ENCODE measurements at regions not wholly inside any gene's neighbourhood (a gene's known extent, or its start where the extent isn't known, plus 50 kb on each side); places are given as distances from the start of the nearest gene placed in this dataset.
"Not testable (repeated sequence)": the region's sequence is repeated elsewhere in the genome, so short reads cannot be mapped to it uniquely, and the experiment has no call there.

- no peak for DNase-seq (ENCODE audit: low read depth, low spot score)
- CTCF ChIA-PET: no interaction called here
- TF ChIP-seq, protein P1, sequence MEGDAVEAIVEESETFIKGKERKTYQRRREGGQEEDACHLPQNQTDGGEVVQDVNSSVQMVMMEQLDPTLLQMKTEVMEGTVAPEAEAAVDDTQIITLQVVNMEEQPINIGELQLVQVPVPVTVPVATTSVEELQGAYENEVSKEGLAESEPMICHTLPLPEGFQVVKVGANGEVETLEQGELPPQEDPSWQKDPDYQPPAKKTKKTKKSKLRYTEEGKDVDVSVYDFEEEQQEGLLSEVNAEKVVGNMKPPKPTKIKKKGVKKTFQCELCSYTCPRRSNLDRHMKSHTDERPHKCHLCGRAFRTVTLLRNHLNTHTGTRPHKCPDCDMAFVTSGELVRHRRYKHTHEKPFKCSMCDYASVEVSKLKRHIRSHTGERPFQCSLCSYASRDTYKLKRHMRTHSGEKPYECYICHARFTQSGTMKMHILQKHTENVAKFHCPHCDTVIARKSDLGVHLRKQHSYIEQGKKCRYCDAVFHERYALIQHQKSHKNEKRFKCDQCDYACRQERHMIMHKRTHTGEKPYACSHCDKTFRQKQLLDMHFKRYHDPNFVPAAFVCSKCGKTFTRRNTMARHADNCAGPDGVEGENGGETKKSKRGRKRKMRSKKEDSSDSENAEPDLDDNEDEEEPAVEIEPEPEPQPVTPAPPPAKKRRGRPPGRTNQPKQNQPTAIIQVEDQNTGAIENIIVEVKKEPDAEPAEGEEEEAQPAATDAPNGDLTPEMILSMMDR (IDR thresholded peaks at IDR 0.05; ENCODE audit: low read depth, low read length): no peak
- no peak overlapping the region for H3K4me3 ChIP-seq (ENCODE audit: low read depth, low read length)
- POLR2A ChIA-PET: no interaction called here
- peaks cover 13% of the 10 kb centered on the region for H3K9me3 ChIP-seq (ENCODE audit: control insufficient read depth, insufficient read depth, low read length)
- H3K27ac ChIP-seq (ENCODE audit: low read depth, low read length): no peak overlapping the region
- H3K27me3 ChIP-seq (ENCODE audit: control insufficient read depth, insufficient read depth, low read length): no peaks in the 10 kb centered on the region
Measured at GRCh38 chr6:63049216-63049615, 162.1 kb upstream of the FKBP1C start.

DNA sequence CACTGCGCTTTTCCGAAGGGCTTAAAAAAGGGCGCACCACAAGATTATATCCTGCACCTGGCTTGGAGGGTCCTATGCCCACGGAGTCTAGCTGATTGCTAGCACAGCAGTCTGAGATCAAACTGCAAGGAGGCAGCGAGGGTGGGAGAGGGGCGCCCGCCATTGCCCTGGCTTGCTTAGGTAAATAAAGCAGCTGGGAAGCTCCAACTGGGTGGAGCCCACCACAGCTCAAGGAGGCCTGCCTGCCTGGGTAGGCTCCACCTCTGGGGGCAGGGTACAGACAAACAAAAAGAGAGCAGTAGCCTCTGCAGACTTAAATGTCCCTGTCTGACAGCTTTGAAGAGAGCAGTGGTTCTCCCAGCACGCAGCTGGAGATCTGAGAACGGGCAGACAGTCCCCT lies 158.1 kb upstream of the FKBP1C start:
- POLR2A ChIA-PET; DNase-seq (ENCODE audit: low read depth, low spot score); H3K4me3 ChIP-seq (ENCODE audit: low read depth, low read length); CTCF ChIA-PET; H3K27ac ChIP-seq (ENCODE audit: low read depth, low read length); H3K27me3 ChIP-seq (ENCODE audit: control insufficient read depth, insufficient read depth, low read length): not testable (repeated sequence)
- H3K9me3 ChIP-seq (ENCODE audit: control insufficient read depth, insufficient read depth, low read length): peaks cover 13% of the 10 kb centered on the region

- POLR2A ChIA-PET: no interaction called here
Measured at GRCh38 chr6:63058601-63059000, 152.7 kb upstream of the FKBP1C start.

DNA sequence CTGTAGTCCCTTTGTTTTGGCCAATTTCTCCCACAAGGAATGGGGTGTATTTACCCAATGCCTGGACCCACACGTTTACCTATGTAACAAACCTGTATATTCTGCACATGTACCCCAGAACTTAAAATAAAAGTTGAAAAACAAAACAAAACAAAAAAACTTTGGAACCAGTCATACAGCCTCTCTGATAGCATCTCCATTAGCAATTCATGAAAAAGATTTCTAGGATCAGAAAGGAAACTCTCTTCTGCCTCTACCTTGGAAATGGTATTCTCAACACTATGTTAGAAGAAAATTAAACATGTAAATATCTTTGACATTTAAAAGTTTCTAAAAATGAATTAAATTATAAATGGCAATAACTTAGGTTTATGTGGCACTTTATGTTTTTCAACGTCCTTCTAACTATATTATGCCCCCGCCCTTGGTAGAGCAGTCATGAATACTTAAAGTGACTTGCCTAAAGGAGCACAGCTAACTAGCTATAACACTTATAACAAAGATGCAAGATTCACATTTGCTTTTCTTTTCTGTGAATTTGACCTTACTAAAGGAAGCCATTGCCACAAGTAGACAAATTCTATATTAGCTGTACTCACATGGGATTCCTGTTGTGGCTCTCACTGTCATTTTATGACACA lies 147.5 kb upstream of the FKBP1C start:
- H3K27me3 ChIP-seq (ENCODE audit: control insufficient read depth, insufficient read depth, low read length): no peaks in the 10 kb centered on the region
- no peak overlapping the region for H3K4me3 ChIP-seq (ENCODE audit: low read depth, low read length)
- POLR2A ChIA-PET: no interaction called here
- DNase-seq (ENCODE audit: low read depth, low spot score): no peak
- peaks cover 13% of the 10 kb centered on the region; the same call in 1 of the 2 replicates for H3K9me3 ChIP-seq (ENCODE audit: control insufficient read depth, insufficient read depth, low read length)
- no peak overlapping the region for H3K27ac ChIP-seq (ENCODE audit: low read depth, low read length)
- TF ChIP-seq, protein P1 (IDR thresholded peaks at IDR 0.05; ENCODE audit: low read depth, low read length): no peak
- CTCF ChIA-PET: no interaction called here

More at GRCh38 chr6:63058601-63059000, 152.7 kb upstream of the FKBP1C start:
- CTCF ChIA-PET: no interaction called here
- H3K9me3 ChIP-seq (ENCODE audit: control insufficient read depth, insufficient read depth, low read length): peaks cover 5% of the 10 kb centered on the region; the same call in 1 of the 2 replicates
- no peak overlapping the region for H3K4me3 ChIP-seq (ENCODE audit: low read depth, low read length)
- TF ChIP-seq, protein P1 (IDR thresholded peaks at IDR 0.05; ENCODE audit: low read depth, low read length): no peak
- DNase-seq (ENCODE audit: low read depth, low spot score): no peak
- no peaks in the 10 kb centered on the region for H3K27me3 ChIP-seq (ENCODE audit: control insufficient read depth, insufficient read depth, low read length)
- H3K27ac ChIP-seq (ENCODE audit: low read depth, low read length): no peak overlapping the region

DNA sequence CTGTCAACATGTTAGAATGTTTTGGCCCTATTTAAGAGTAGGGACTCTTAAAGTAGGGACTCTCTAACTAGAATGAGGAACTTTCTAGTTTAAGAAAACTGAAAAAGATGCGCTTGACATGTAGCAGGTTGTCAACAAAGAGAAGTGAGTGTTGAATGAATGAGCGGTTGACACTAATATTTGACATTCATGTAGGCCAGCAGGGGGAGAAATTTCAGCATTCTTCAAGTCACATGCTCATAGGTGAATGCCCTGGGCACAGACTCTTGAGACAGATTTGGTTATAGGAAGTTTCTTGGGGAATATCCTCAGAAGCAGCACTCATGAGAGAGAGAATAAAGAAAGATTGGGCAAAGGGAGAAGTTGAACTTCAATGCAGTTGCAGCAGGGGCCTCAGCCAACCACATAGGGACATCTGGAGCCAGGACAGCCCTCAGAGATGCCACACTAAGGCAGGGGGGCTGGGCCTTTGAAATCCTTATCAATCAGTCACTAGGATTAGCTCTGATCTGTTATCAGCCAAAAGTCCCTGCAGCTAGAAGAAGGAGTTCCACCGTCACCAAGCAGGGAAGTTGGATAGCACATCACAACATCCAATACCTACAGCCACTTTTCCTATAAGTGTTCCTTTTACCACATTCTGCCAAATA lies 145.1 kb upstream of the FKBP1C start:
- DNase-seq (ENCODE audit: low read depth, low spot score): no peak
- Histone ChIP-seq H3K4me3 (ENCODE audit: low read depth, low read length) (no peak overlapping the region), H3K9me3 (ENCODE audit: control insufficient read depth, insufficient read depth, low read length) (peaks cover 18% of the 10 kb centered on the region; the same call in 1 of the 2 replicates), H3K27ac (ENCODE audit: low read depth, low read length) (no peak overlapping the region), H3K27me3 (ENCODE audit: control insufficient read depth, insufficient read depth, low read length) (no peaks in the 10 kb centered on the region)
- ChIA-PET CTCF (no interaction called here), POLR2A (no interaction called here)
- TF ChIP-seq, protein P1 (IDR thresholded peaks at IDR 0.05; ENCODE audit: low read depth, low read length): no peak

Data from AG04450 (cell line).